ENCODE measurements at regions not wholly inside any gene's neighbourhood (a gene's known extent, or its start where the extent isn't known, plus 50 kb on each side); places are given as distances from the start of the nearest gene placed in this dataset.
A peak's percentile ranks its signal among the peaks of the same experiment; 100 is the strongest.

- H3K4me1 ChIP-seq: peaks cover 11% of the 10 kb centered on the region
- intact Hi-C loops (cut with DNase I): no loop called here
- ATAC-seq (no peak), DNase-seq (no peak)
- no peaks in the 10 kb centered on the region for H3K27me3 ChIP-seq
- WGBS, 2 donors: 71 to 74% methylated on average over 2 of the region's 2 CpGs
- no peaks in the 10 kb centered on the region for H3K36me3 ChIP-seq (replicated peaks in 1 of 2; ENCODE audit: insufficient read depth in 1 of 2, low read depth in 2 of 2)
- H3K27ac ChIP-seq: no peak overlapping the region
- TF ChIP-seq POLR2A (IDR thresholded peaks at IDR 0.05) (no peak), CTCF (IDR thresholded peaks at IDR 0.05) (no peak)
- no peak overlapping the region for H3K4me3 ChIP-seq
- no peaks in the 10 kb centered on the region for H3K9me3 ChIP-seq
These were observed 135.9 kb upstream of the WWC1 start for GRCh38 chr5:168155585-168155984.

GRCh38 chr5:168156170-168156569, 135.3 kb upstream of the WWC1 start:
- H3K9me3 ChIP-seq: no peaks in the 10 kb centered on the region
- H3K4me1 ChIP-seq: peaks cover 11% of the 10 kb centered on the region
- WGBS, 2 donors: 64 to 89% methylated on average over 1 of the region's 1 CpG
- no peaks in the 10 kb centered on the region for H3K27me3 ChIP-seq
- no peak for DNase-seq
- no peak for ATAC-seq
- H3K4me3 ChIP-seq: no peak overlapping the region
- no peak overlapping the region for H3K27ac ChIP-seq
- no peaks in the 10 kb centered on the region for H3K36me3 ChIP-seq (replicated peaks in 1 of 2; ENCODE audit: insufficient read depth in 1 of 2, low read depth in 2 of 2)
- TF ChIP-seq CTCF (IDR thresholded peaks at IDR 0.05): no peak
- TF ChIP-seq POLR2A (IDR thresholded peaks at IDR 0.05): no peak
- intact Hi-C loops (cut with DNase I): no loop called here

- no peak for DNase-seq
- H3K4me1 ChIP-seq: peaks cover 11% of the 10 kb centered on the region
- no peaks in the 10 kb centered on the region for H3K36me3 ChIP-seq (replicated peaks in 1 of 2; ENCODE audit: insufficient read depth in 1 of 2, low read depth in 2 of 2)
- 91 to 93% methylated on average over 2 of the region's 2 CpGs for WGBS, 2 donors
- H3K4me3 ChIP-seq: no peak overlapping the region
- H3K9me3 ChIP-seq: no peaks in the 10 kb centered on the region
- no peaks in the 10 kb centered on the region for H3K27me3 ChIP-seq
- TF ChIP-seq POLR2A (IDR thresholded peaks at IDR 0.05) (no peak), CTCF (IDR thresholded peaks at IDR 0.05) (no peak)
- intact Hi-C loops (cut with DNase I): no loop called here
- ATAC-seq: no peak
- H3K27ac ChIP-seq: no peak overlapping the region
These were observed 134.3 kb upstream of the WWC1 start for GRCh38 chr5:168157141-168157540.

GRCh38 chr5:168159425-168159824, 132.0 kb upstream of the WWC1 start:
- intact Hi-C loops (cut with DNase I): no loop called here
- Histone ChIP-seq H3K36me3 (replicated peaks in 1 of 2; ENCODE audit: insufficient read depth in 1 of 2, low read depth in 2 of 2) (no peaks in the 10 kb centered on the region), H3K9me3 (no peaks in the 10 kb centered on the region), H3K27ac (peak overlapping the region in 1 of 4 donors; percentile 32), H3K4me3 (no peak overlapping the region), H3K4me1 (peaks cover 26% of the 10 kb centered on the region), H3K27me3 (no peaks in the 10 kb centered on the region)
- 34 to 44% methylated on average over 3 of the region's 3 CpGs for WGBS, 2 donors
- peak; percentile 68 for ATAC-seq
- DNase-seq: peak; percentile 28 to 81 (median 69)
- TF ChIP-seq CTCF (IDR thresholded peaks at IDR 0.05): peak in 2 of 7 experiments; percentile 5 to 9
- TF ChIP-seq POLR2A (IDR thresholded peaks at IDR 0.05): no peak

- H3K27me3 ChIP-seq: no peaks in the 10 kb centered on the region
- intact Hi-C loops (cut with DNase I): no loop called here
- no peak overlapping the region for H3K27ac ChIP-seq
- ATAC-seq: no peak
- 85 to 86% methylated on average over 16 of the region's 16 CpGs for WGBS, 2 donors
- peaks cover 31% of the 10 kb centered on the region for H3K4me1 ChIP-seq
- TF ChIP-seq CTCF (IDR thresholded peaks at IDR 0.05) (no peak), POLR2A (IDR thresholded peaks at IDR 0.05) (no peak)
- H3K4me3 ChIP-seq: no peak overlapping the region
- peak in 3 of 4 donors; percentile 36 to 59 (median 47) for DNase-seq
- no peaks in the 10 kb centered on the region for H3K9me3 ChIP-seq
- H3K36me3 ChIP-seq (replicated peaks in 1 of 2; ENCODE audit: insufficient read depth in 1 of 2, low read depth in 2 of 2): no peaks in the 10 kb centered on the region
These were observed 129.0 kb upstream of the WWC1 start for GRCh38 chr5:168162464-168162863.
